A549 (cell line): ENCODE measurements at regions not wholly inside any gene's neighbourhood (a gene's known extent, or its start where the extent isn't known, plus 50 kb on each side); places are given as distances from the start of the nearest gene placed in this dataset.

Source experiments
- ATAC-seq, 2 experiments: fragments of 200-7000 bp in 1 of 2; fragments of >200 bp in 1 of 2; cut with Nextera tagmentation in 1 of 2; cut with Tn5 transposase in 1 of 2; 3 replicates each; pipeline versions ENCODE4 v1.8.0 to v1.9.1; 2018 to 2020; ENCODE audit warnings: mild to moderate bottlenecking in 1 of 2, moderate library complexity in 1 of 2
- CTCF ChIA-PET: fragments of 300-600 bp; sonication (Branson Sonifier 250); formaldehyde crosslinking; extraction: SDS; loops from one replicate; lab custom pipeline; 2021; ENCODE audit warnings: antibody characterized with exemption, inconsistent platforms; lab: Yijun Ruan, JAX
- POLR2A ChIA-PET: fragments of 350-600 bp; formaldehyde crosslinking; extraction: SDS; loops from one replicate; lab custom pipeline; 2021; ENCODE audit warnings: antibody characterized with exemption, inconsistent platforms; lab: Yijun Ruan, JAX
- DNase-seq, 2 experiments: peaks; one replicate each; pipeline versions ENCODE4 v3.0.0 to v3.0.0-alpha.2; 2011 to 2016; ENCODE audit warnings: low read depth in 1 of 2, low spot score in 1 of 2
- FAIRE-seq: peaks from 2 replicates; lab custom pipeline; 2011; peaks lifted over from hg19 to GRCh38; lab: Jason Lieb, UNC
- H3K27ac ChIP-seq, 2 experiments: fragments of >200 bp; sonication (Bioruptor Twin); formaldehyde crosslinking; 3 replicates each; pipeline ENCODE4 v1.5.1; 2016 to 2017
- H3K4me1 ChIP-seq: fragments of >200 bp; sonication (Bioruptor Twin); formaldehyde crosslinking; 3 replicates; pipeline ENCODE4 v1.6.1; 2016
- H3K4me2 ChIP-seq: fragments of >200 bp; sonication (Bioruptor Twin); formaldehyde crosslinking; 3 replicates; pipeline ENCODE4 v1.6.1; 2016
- H3K4me3 ChIP-seq: fragments of >200 bp; sonication (Bioruptor Twin); formaldehyde crosslinking; 3 replicates; pipeline ENCODE4 v1.5.1; 2016
- H3K9me3 ChIP-seq: fragments of >200 bp; sonication (Bioruptor Twin); formaldehyde crosslinking; 3 replicates; pipeline ENCODE4 v1.6.1; 2016
- BHLHE40 ChIP-seq: IDR thresholded peaks from 2 replicates; pipeline ENCODE4 v1.6.1; 2012; ENCODE audit warnings: low read depth, low read length, inconsistent platforms
- CHD2 ChIP-seq: fragments of 150-350 bp; IDR thresholded peaks from 2 replicates; pipeline ENCODE4 v1.6.1; 2014; ENCODE audit warnings: low read length; ENCODE audit not compliant: partially characterized antibody
- EP300 ChIP-seq, 2 experiments: fragments of >200 bp; sonication (Bioruptor Twin); formaldehyde crosslinking; IDR thresholded peaks; 2 replicates in 1 of 2; 3 replicates in 1 of 2; pipeline ENCODE4 v1.6.1; 2016 to 2017
- ESRRA ChIP-seq: fragments of 150-350 bp; IDR thresholded peaks from 2 replicates; pipeline ENCODE4 v1.6.1; 2014; ENCODE audit warnings: mild to moderate bottlenecking, low read length, borderline replicate concordance
- FOXS1 ChIP-seq: fragments of 250-450 bp; sonication (Bioruptor Pico); IDR thresholded peaks from 2 replicates; pipeline ENCODE4 v1.5.0; 2020; ENCODE audit warnings: mild to moderate bottlenecking, moderate library complexity
- HDAC2 ChIP-seq: fragments of 200-600 bp; sonication (generic); IDR thresholded peaks from 2 replicates; pipeline ENCODE4 v1.6.1; 2016
- HEYL ChIP-seq: fragments of 250-450 bp; sonication (Bioruptor Pico); IDR thresholded peaks from 2 replicates; pipeline ENCODE4 v1.8.0; 2021; ENCODE audit warnings: mild to moderate bottlenecking, moderate library complexity
- HOXA7 ChIP-seq: fragments of 250-450 bp; sonication (Bioruptor Pico); IDR thresholded peaks from 2 replicates; pipeline ENCODE4 v1.5.0; 2020; ENCODE audit warnings: mild to moderate bottlenecking, moderate library complexity
- HOXB13 ChIP-seq: fragments of 250-450 bp; sonication (Bioruptor Pico); IDR thresholded peaks from 2 replicates; pipeline ENCODE4 v1.5.0; 2020; ENCODE audit warnings: low read depth, mild to moderate bottlenecking, moderate library complexity
- HOXB5 ChIP-seq: fragments of 250-450 bp; sonication (Bioruptor Pico); IDR thresholded peaks from 2 replicates; pipeline ENCODE4 v1.5.0; 2020; ENCODE audit warnings: mild to moderate bottlenecking, moderate library complexity
- JUN ChIP-seq, 2 experiments: fragments of >200 bp; sonication (Bioruptor Twin); formaldehyde crosslinking; IDR thresholded peaks; 2 replicates in 1 of 2; 3 replicates in 1 of 2; pipeline ENCODE4 v1.6.1; 2016 to 2017
- KDM5A ChIP-seq: fragments of 200-600 bp; sonication (generic); IDR thresholded peaks from 2 replicates; pipeline ENCODE4 v1.6.1; 2016; ENCODE audit warnings: antibody characterized with exemption, mild to moderate bottlenecking
- MAZ ChIP-seq: fragments of 150-350 bp; IDR thresholded peaks from 2 replicates; pipeline ENCODE4 v1.6.1; 2014; ENCODE audit warnings: antibody characterized with exemption, low read depth, low read length, borderline replicate concordance
- NFE2L2 ChIP-seq: fragments of 150-350 bp; conservative IDR thresholded peaks from 2 replicates; pipeline ENCODE4 v1.6.1; 2014; ENCODE audit warnings: low read length
- PHF8 ChIP-seq: fragments of 200-600 bp; sonication (generic); IDR thresholded peaks from 2 replicates; pipeline ENCODE4 v1.6.1; 2016; ENCODE audit warnings: low read depth, mild to moderate bottlenecking, antibody characterized with exemption, moderate library complexity, borderline replicate concordance
- POLR2AphosphoS2 ChIP-seq: conservative IDR thresholded peaks from 2 replicates; pipeline ENCODE4 v1.6.1; 2012; ENCODE audit warnings: low read length, improper control_type of control experiment, inconsistent platforms
- RCOR1 ChIP-seq: fragments of 150-350 bp; IDR thresholded peaks from 2 replicates; pipeline ENCODE4 v1.6.1; 2014; ENCODE audit warnings: antibody characterized with exemption, low read length, low read depth
- RNF2 ChIP-seq: fragments of 200-600 bp; sonication (generic); IDR thresholded peaks from 2 replicates; pipeline ENCODE4 v1.6.1; 2016; ENCODE audit warnings: low read depth, mild to moderate bottlenecking, antibody characterized with exemption, moderate library complexity, borderline replicate concordance
- TFCP2L1 ChIP-seq: fragments of 250-450 bp; sonication (Bioruptor Pico); IDR thresholded peaks from 2 replicates; pipeline ENCODE4 v1.5.0; 2021; ENCODE audit warnings: mild to moderate bottlenecking
- TP53 ChIP-seq: fragments of 250-450 bp; sonication (Bioruptor Pico); IDR thresholded peaks from 2 replicates; pipeline ENCODE4 v1.5.0; 2021; ENCODE audit warnings: mild to moderate bottlenecking, moderate library complexity
- ZFP36 ChIP-seq: fragments of 450-650 bp; IDR thresholded peaks from 2 replicates; pipeline ENCODE4 v1.6.1; 2014; ENCODE audit warnings: borderline replicate concordance; ENCODE audit not compliant: partially characterized antibody
- ZNF302 ChIP-seq: fragments of 250-450 bp; sonication (Bioruptor Pico); IDR thresholded peaks from 2 replicates; pipeline ENCODE4 v1.9.0; 2021; ENCODE audit warnings: inconsistent platforms, mild to moderate bottlenecking, moderate library complexity
- ZSCAN20 ChIP-seq: fragments of 250-450 bp; sonication (Bioruptor Pico); IDR thresholded peaks from 2 replicates; pipeline ENCODE4 v1.8.0; 2022; ENCODE audit warnings: mild to moderate bottlenecking, moderate library complexity
- WGBS: methylation state at CpG from one replicate; pipeline ENCODE4 v1.1.6; 2017; ENCODE audit errors: missing lambda C conversion rate; 5-methylcytosine and 5-hydroxymethylcytosine counted together
- TF ChIP-seq, protein P1 (sequence below): fragments of 150-350 bp; IDR thresholded peaks from 2 replicates; pipeline ENCODE4 v1.6.1; 2014; ENCODE audit warnings: low read depth, mild to moderate bottlenecking, low read length
- TF ChIP-seq, protein P2 (sequence below): fragments of >200 bp; sonication (Bioruptor Twin); formaldehyde crosslinking; IDR thresholded peaks from 3 replicates; pipeline ENCODE4 v1.5.1; 2016
- TF ChIP-seq, protein P3 (sequence below): fragments of >200 bp; sonication (Bioruptor Twin); formaldehyde crosslinking; IDR thresholded peaks from 2 replicates; pipeline ENCODE4 v1.6.1; 2016
- TF ChIP-seq, protein P4 (sequence below): fragments of >200 bp; sonication (Bioruptor Twin); formaldehyde crosslinking; IDR thresholded peaks from 3 replicates; pipeline ENCODE4 v1.6.1; 2016
- TF ChIP-seq, protein P5 (sequence below): fragments of 250-450 bp; sonication (Bioruptor Pico); IDR thresholded peaks from 2 replicates; pipeline ENCODE4 v1.5.0; 2020; ENCODE audit warnings: low read depth, mild to moderate bottlenecking, moderate library complexity
- TF ChIP-seq, protein P6 (sequence below): IDR thresholded peaks from 2 replicates; pipeline ENCODE4 v1.6.1; 2012

DNA sequence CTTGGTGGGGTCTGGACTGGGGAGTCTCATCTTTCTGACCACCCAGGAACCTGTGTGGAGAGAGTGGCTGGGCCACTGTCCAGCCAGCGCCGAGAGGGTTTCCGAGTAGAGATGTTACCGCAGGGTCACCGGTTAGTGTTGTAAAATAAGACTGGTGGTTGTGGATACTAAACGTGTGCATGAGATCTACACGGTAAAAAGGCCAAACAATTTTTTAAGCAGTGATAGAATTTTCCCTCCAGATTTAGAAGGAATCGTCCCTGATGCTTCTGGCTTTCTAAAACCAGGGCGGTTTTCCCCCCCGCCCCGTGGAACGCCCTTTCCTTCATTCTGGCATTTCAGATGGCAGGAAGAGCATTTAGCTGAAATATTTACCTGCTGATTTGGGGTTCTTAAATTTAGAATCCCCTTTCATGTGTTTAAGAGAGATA lies 72.6 kb upstream of the PPARA start:
- no peaks in the 10 kb centered on the region for H3K9me3 ChIP-seq
- peak overlapping the region; percentile 99 to 100 for H3K27ac ChIP-seq
- TF ChIP-seq HOXA7 (CRISPR knock-in tag), result no peak
- no peak for TF ChIP-seq PHF8
- no peak for TF ChIP-seq RCOR1
- no peak for TF ChIP-seq NFE2L2
- no peak for TF ChIP-seq CHD2
- TF ChIP-seq EP300 (IDR thresholded peaks at IDR 0.05), result no peak
- ATAC-seq, result no peak
- ChIA-PET POLR2A (interaction anchor here (0.9 to 3.0 kb wide), 5 partner anchors 9 to 72 kb away, joined by 3 to 11 read pairs (median 4); no protein-coding TSS in a partner anchor), CTCF (interaction anchor here (0.6 to 2.8 kb wide), 6 partner anchors 26 to 239 kb away, joined by 3 to 18 read pairs (median 3); no protein-coding TSS in a partner anchor)
- DNase-seq, result no peak
- WGBS, result under 1% methylated on average over 12 of the region's 12 CpGs
- H3K4me3 ChIP-seq, result peak overlapping the region; percentile 73
- peak overlapping the region; percentile 96 for H3K4me2 ChIP-seq
- peaks cover 31% of the 10 kb centered on the region for H3K4me1 ChIP-seq
- FAIRE-seq, result no peak

DNA sequence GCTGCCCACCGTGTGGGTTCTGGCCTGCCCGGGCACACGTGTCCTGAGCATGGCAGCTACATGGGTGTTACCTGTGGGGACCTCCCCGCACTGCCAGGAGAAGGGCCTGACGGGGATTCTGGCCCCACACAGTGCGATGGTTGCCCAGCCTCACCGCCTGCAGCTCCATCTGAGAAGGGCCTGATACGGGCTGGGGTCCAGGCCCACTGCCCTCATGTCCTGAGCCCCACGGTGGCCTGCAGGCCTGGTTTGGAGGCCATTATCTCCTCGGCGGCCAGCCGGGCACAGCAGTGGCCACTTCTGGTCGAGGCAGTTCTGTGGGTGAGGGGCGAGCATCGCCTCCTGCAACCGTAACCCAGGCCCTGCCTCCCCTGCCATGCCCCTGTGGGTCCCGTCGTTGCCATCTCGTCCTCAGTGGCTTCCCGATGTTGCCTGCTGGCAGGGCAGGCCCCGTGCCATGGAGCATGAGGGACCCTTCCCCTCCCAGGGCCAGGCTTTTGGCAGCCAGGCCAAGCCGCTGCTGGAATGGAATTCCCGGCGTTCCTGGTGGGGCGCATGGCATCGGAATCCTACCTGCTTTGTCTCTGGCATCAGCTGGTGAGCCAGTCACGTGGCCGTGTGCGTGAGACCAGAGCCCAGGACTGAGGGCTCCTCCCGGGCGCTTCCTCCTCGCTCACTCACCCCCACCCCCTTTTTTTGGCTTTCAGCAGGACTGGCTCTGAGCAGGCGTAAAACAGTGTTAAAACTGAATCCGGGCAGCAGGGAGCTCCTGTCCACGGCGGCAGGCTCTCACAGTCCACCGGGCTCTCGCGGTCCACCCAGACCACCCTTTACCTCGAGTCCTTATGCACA lies 71.9 kb upstream of the PPARA start:
- CTCF ChIA-PET, result interaction anchor here (0.7 to 2.8 kb wide), 8 partner anchors 10 to 84 kb away, joined by 3 to 18 read pairs (median 3); no protein-coding TSS in a partner anchor
- Histone ChIP-seq H3K9me3 (no peaks in the 10 kb centered on the region), H3K27ac (peak overlapping the region; percentile 99 to 100), H3K4me3 (peak overlapping the region; percentile 73), H3K4me1 (peaks cover 39% of the 10 kb centered on the region), H3K4me2 (peak overlapping the region; percentile 96)
- POLR2A ChIA-PET, result interaction anchor here (0.6 to 4.4 kb wide), 7 partner anchors 8 to 101 kb away, joined by 3 to 39 read pairs (median 4); no protein-coding TSS in a partner anchor
- DNase-seq (peak in 1 of 2 experiments; percentile 89), FAIRE-seq (no peak), ATAC-seq (peak; percentile 32 to 35)
- WGBS, result 2% methylated on average over 22 of the region's 40 CpGs
- TF ChIP-seq POLR2AphosphoS2 (no peak), HOXB5 (CRISPR knock-in tag) (no peak), FOXS1 (CRISPR knock-in tag) (no peak), RNF2 (no peak), HEYL (CRISPR knock-in tag) (no peak), ZFP36 (no peak), TP53 (peak; percentile 14; the same call in 1 of the 2 replicates), ZSCAN20 (no peak), ESRRA (no peak), BHLHE40 (0 out of 2 replicates have a peak, but pooled peaks have one; percentile 2), TFCP2L1 (no peak), MAZ (no peak), KDM5A (no peak), ZNF302 (CRISPR knock-in tag) (no peak), PHF8 (no peak), HOXB13 (CRISPR knock-in tag) (0 out of 2 replicates have a peak, but pooled peaks have one; percentile 54), HDAC2 (no peak), JUN (IDR thresholded peaks at IDR 0.05) (peak in 1 of 2 experiments; percentile 14; a peak in 1 of 5 replicates), HOXA7 (CRISPR knock-in tag) (no peak)
- TF ChIP-seq, protein P1, sequence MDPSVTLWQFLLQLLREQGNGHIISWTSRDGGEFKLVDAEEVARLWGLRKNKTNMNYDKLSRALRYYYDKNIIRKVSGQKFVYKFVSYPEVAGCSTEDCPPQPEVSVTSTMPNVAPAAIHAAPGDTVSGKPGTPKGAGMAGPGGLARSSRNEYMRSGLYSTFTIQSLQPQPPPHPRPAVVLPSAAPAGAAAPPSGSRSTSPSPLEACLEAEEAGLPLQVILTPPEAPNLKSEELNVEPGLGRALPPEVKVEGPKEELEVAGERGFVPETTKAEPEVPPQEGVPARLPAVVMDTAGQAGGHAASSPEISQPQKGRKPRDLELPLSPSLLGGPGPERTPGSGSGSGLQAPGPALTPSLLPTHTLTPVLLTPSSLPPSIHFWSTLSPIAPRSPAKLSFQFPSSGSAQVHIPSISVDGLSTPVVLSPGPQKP, result no peak
- TF ChIP-seq, protein P2, sequence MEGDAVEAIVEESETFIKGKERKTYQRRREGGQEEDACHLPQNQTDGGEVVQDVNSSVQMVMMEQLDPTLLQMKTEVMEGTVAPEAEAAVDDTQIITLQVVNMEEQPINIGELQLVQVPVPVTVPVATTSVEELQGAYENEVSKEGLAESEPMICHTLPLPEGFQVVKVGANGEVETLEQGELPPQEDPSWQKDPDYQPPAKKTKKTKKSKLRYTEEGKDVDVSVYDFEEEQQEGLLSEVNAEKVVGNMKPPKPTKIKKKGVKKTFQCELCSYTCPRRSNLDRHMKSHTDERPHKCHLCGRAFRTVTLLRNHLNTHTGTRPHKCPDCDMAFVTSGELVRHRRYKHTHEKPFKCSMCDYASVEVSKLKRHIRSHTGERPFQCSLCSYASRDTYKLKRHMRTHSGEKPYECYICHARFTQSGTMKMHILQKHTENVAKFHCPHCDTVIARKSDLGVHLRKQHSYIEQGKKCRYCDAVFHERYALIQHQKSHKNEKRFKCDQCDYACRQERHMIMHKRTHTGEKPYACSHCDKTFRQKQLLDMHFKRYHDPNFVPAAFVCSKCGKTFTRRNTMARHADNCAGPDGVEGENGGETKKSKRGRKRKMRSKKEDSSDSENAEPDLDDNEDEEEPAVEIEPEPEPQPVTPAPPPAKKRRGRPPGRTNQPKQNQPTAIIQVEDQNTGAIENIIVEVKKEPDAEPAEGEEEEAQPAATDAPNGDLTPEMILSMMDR, result no peak
- TF ChIP-seq, protein P3, sequence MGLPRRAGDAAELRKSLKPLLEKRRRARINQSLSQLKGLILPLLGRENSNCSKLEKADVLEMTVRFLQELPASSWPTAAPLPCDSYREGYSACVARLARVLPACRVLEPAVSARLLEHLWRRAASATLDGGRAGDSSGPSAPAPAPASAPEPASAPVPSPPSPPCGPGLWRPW, result no peak
- TF ChIP-seq, protein P4, sequence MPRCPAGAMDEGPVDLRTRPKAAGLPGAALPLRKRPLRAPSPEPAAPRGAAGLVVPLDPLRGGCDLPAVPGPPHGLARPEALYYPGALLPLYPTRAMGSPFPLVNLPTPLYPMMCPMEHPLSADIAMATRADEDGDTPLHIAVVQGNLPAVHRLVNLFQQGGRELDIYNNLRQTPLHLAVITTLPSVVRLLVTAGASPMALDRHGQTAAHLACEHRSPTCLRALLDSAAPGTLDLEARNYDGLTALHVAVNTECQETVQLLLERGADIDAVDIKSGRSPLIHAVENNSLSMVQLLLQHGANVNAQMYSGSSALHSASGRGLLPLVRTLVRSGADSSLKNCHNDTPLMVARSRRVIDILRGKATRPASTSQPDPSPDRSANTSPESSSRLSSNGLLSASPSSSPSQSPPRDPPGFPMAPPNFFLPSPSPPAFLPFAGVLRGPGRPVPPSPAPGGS, result no peak
- TF ChIP-seq, protein P5, sequence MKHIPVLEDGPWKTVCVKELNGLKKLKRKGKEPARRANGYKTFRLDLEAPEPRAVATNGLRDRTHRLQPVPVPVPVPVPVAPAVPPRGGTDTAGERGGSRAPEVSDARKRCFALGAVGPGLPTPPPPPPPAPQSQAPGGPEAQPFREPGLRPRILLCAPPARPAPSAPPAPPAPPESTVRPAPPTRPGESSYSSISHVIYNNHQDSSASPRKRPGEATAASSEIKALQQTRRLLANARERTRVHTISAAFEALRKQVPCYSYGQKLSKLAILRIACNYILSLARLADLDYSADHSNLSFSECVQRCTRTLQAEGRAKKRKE (CRISPR knock-in tag), result no peak
- TF ChIP-seq, protein P6, sequence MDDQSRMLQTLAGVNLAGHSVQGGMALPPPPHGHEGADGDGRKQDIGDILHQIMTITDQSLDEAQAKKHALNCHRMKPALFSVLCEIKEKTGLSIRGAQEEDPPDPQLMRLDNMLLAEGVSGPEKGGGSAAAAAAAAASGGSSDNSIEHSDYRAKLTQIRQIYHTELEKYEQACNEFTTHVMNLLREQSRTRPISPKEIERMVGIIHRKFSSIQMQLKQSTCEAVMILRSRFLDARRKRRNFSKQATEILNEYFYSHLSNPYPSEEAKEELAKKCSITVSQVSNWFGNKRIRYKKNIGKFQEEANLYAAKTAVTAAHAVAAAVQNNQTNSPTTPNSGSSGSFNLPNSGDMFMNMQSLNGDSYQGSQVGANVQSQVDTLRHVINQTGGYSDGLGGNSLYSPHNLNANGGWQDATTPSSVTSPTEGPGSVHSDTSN, result no peak; the same call in 1 of the 2 replicates
